Lower lobe of right lung (tissue), 2 donors: ENCODE measurements at regions not wholly inside any gene's neighbourhood (a gene's known extent, or its start where the extent isn't known, plus 50 kb on each side); places are given as distances from the start of the nearest gene placed in this dataset.

ENCODE experiments used
- ATAC-seq, 2 donors: fragments of 200-7000 bp; cut with Tn5 transposase; one replicate each; pipeline ENCODE4 v1.9.1; 2020 to 2022; ENCODE audit warnings: mild to moderate bottlenecking in 2 of 2, moderate library complexity in 2 of 2
- DNase-seq: peaks from one replicate; pipeline ENCODE4 v3.0.0-alpha.2; 2020
- H3K27ac ChIP-seq: fragments of 200-600 bp; one replicate; pipeline ENCODE4 v1.8.0; 2022
- H3K27me3 ChIP-seq: fragments of 200-600 bp; one replicate; pipeline ENCODE4 v1.8.0; 2022; ENCODE audit warnings: low read depth
- H3K36me3 ChIP-seq: fragments of 200-600 bp; one replicate; pipeline ENCODE4 v1.8.0; 2022; ENCODE audit warnings: mild to moderate bottlenecking
- H3K4me1 ChIP-seq: fragments of 200-600 bp; one replicate; pipeline ENCODE4 v1.8.0; 2022
- H3K4me3 ChIP-seq: fragments of 200-600 bp; one replicate; pipeline ENCODE4 v1.8.0; 2022; ENCODE audit warnings: mild to moderate bottlenecking
- H3K9me3 ChIP-seq: fragments of 200-600 bp; one replicate; pipeline ENCODE4 v1.8.0; 2022
- CTCF ChIP-seq: fragments of 200-600 bp; IDR thresholded peaks from one replicate; pipeline ENCODE4 v1.8.0; 2022; ENCODE audit warnings: antibody characterized with exemption, mild to moderate bottlenecking
- intact Hi-C: fragments of 100-400 bp; cut with DNase I; formaldehyde crosslinking; loops from one replicate; pipeline ENCODE4 v1.11.0; 2022
- donor health status: DM: no; HTN: yes; CAD: no; lungs with severe emphysema.

GRCh38 chr10:3224241-3224640 lies 51.7 kb upstream of the PITRM1 start:
- no peak for TF ChIP-seq CTCF
- no peaks in the 10 kb centered on the region for H3K36me3 ChIP-seq
- no peaks in the 10 kb centered on the region for H3K9me3 ChIP-seq
- intact Hi-C loops, result no loop called here
- H3K4me3 ChIP-seq, result no peak overlapping the region
- peaks cover 7% of the 10 kb centered on the region for H3K4me1 ChIP-seq
- no peaks in the 10 kb centered on the region for H3K27me3 ChIP-seq
- no peak overlapping the region for H3K27ac ChIP-seq
- no peak for DNase-seq
- ATAC-seq, result no peak

GRCh38 chr10:3222626-3223025 lies 50.0 kb upstream of the PITRM1 start:
- H3K4me1 ChIP-seq, result peaks cover 7% of the 10 kb centered on the region
- H3K9me3 ChIP-seq, result no peaks in the 10 kb centered on the region
- intact Hi-C loops, result no loop called here
- TF ChIP-seq CTCF, result no peak
- H3K27ac ChIP-seq, result no peak overlapping the region
- H3K27me3 ChIP-seq, result no peaks in the 10 kb centered on the region
- no peak for DNase-seq
- no peak overlapping the region for H3K4me3 ChIP-seq
- no peaks in the 10 kb centered on the region for H3K36me3 ChIP-seq
- no peak for ATAC-seq
